SK-N-SH treated with all-trans-retinoic acid at 6 μM for 48 hours (cell line): ENCODE measurements at regions not wholly inside any gene's neighbourhood (a gene's known extent, or its start where the extent isn't known, plus 50 kb on each side); places are given as distances from the start of the nearest gene placed in this dataset.

Experiments
- ATAC-seq: fragments of 200-7000 bp; cut with Tn5 transposase; 3 replicates; pipeline ENCODE4 v1.9.1; 2020; ENCODE audit warnings: mild to moderate bottlenecking, moderate library complexity
- ARNTL ChIP-seq: fragments of 450-650 bp; formaldehyde crosslinking; IDR thresholded peaks from 2 replicates; pipeline ENCODE4 v1.5.0; 2020; ENCODE audit warnings: low read depth, mild to moderate bottlenecking, moderate library complexity, borderline replicate concordance
- BACH2 ChIP-seq: fragments of 250-450 bp; sonication (Bioruptor Pico); IDR thresholded peaks from 2 replicates; pipeline ENCODE4 v1.9.0; 2021; ENCODE audit warnings: mild to moderate bottlenecking, borderline replicate concordance
- CSDC2 ChIP-seq: fragments of 250-450 bp; sonication (Bioruptor Pico); IDR thresholded peaks from 2 replicates; pipeline ENCODE4 v1.5.0; 2020; ENCODE audit warnings: mild to moderate bottlenecking, moderate library complexity
- ESRRG ChIP-seq: fragments of 250-450 bp; sonication (Bioruptor Pico); IDR thresholded peaks from 2 replicates; pipeline ENCODE4 v1.6.1; 2021; ENCODE audit warnings: mild to moderate bottlenecking
- GLIS3 ChIP-seq: fragments of 250-450 bp; sonication (Bioruptor Pico); IDR thresholded peaks from 2 replicates; pipeline ENCODE4 v1.5.0; 2020; ENCODE audit warnings: mild to moderate bottlenecking, moderate library complexity
- ISL1 ChIP-seq: fragments of 250-450 bp; sonication (Bioruptor Pico); IDR thresholded peaks from 2 replicates; pipeline ENCODE4 v2.1.2; 2022; ENCODE audit warnings: mild to moderate bottlenecking, moderate library complexity
- OSR1 ChIP-seq: fragments of 250-450 bp; sonication (Bioruptor Pico); IDR thresholded peaks from 2 replicates; pipeline ENCODE4 v1.8.0; 2022; ENCODE audit warnings: moderate library complexity, mild to moderate bottlenecking, inconsistent platforms
- PPARA ChIP-seq: fragments of 250-450 bp; sonication (Bioruptor Pico); IDR thresholded peaks from 2 replicates; pipeline ENCODE4 v1.5.0; 2020; ENCODE audit warnings: mild to moderate bottlenecking, borderline replicate concordance
- RARB ChIP-seq: fragments of 250-450 bp; sonication (Bioruptor Pico); IDR thresholded peaks from 2 replicates; pipeline ENCODE4 v1.8.0; 2021; ENCODE audit warnings: mild to moderate bottlenecking, moderate library complexity
- SNAI2 ChIP-seq: fragments of 250-450 bp; sonication (Bioruptor Pico); IDR thresholded peaks from 2 replicates; pipeline ENCODE4 v1.5.0; 2020; ENCODE audit warnings: mild to moderate bottlenecking, moderate library complexity
- TOX ChIP-seq: fragments of 250-450 bp; sonication (Bioruptor Pico); IDR thresholded peaks from 2 replicates; pipeline ENCODE4 v1.8.0; 2021; ENCODE audit warnings: mild to moderate bottlenecking, moderate library complexity, borderline replicate concordance
- ZC3H10 ChIP-seq: fragments of 250-450 bp; sonication (Bioruptor Pico); IDR thresholded peaks from 2 replicates; pipeline ENCODE4 v1.5.1; 2021; ENCODE audit warnings: mild to moderate bottlenecking, moderate library complexity
- ZFP3 ChIP-seq: fragments of 250-450 bp; sonication (Bioruptor Pico); IDR thresholded peaks from 2 replicates; pipeline ENCODE4 v1.5.0; 2020; ENCODE audit warnings: mild to moderate bottlenecking, moderate library complexity
- ZNF565 ChIP-seq: fragments of 450-650 bp; formaldehyde crosslinking; conservative IDR thresholded peaks from 2 replicates; pipeline ENCODE4 v1.5.0; 2020; ENCODE audit warnings: low read depth, mild to moderate bottlenecking, moderate library complexity
- ZNF70 ChIP-seq: fragments of 450-650 bp; formaldehyde crosslinking; IDR thresholded peaks from 2 replicates; pipeline ENCODE4 v1.5.0; 2020; ENCODE audit warnings: mild to moderate bottlenecking, moderate library complexity
- ZNF8 ChIP-seq: fragments of 450-650 bp; formaldehyde crosslinking; IDR thresholded peaks from 2 replicates; pipeline ENCODE4 v1.5.0; 2020; ENCODE audit warnings: mild to moderate bottlenecking, moderate library complexity
- TF ChIP-seq, protein P1 (sequence below): fragments of 250-450 bp; sonication (Bioruptor Pico); IDR thresholded peaks from 2 replicates; pipeline ENCODE4 v1.8.0; 2020; ENCODE audit warnings: mild to moderate bottlenecking, moderate library complexity, borderline replicate concordance
- TF ChIP-seq, protein P2 (sequence below): fragments of 250-450 bp; sonication (Bioruptor Pico); IDR thresholded peaks from 2 replicates; pipeline ENCODE4 v1.5.1; 2021; ENCODE audit warnings: mild to moderate bottlenecking, moderate library complexity
- TF ChIP-seq, protein P3 (sequence below): fragments of 250-450 bp; sonication (Bioruptor Pico); IDR thresholded peaks from 2 replicates; pipeline ENCODE4 v1.8.0; 2021; ENCODE audit warnings: low read depth, mild to moderate bottlenecking, moderate library complexity, borderline replicate concordance

DNA sequence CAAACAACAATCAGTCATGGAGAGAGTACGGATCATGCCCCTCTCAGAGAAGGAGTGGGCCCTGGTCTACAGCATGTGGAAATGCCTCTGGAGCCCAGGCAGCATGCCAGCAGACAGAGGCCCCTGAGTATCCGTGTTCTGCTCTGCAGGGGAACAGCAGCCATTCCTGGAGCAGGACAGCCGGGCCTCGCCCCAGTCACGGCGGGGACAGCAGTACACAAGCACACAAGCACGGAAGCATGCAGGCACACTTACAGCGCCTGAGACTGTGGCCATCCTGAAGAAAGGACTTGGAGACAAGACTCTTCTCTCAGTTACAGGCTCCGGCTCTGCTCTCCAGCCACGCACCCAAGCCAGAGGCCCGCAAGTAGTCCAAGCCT is 102.6 kb upstream of the ALDH1B1 start:
- no peak for TF ChIP-seq RARB (CRISPR knock-in tag)
- TF ChIP-seq, protein P1, sequence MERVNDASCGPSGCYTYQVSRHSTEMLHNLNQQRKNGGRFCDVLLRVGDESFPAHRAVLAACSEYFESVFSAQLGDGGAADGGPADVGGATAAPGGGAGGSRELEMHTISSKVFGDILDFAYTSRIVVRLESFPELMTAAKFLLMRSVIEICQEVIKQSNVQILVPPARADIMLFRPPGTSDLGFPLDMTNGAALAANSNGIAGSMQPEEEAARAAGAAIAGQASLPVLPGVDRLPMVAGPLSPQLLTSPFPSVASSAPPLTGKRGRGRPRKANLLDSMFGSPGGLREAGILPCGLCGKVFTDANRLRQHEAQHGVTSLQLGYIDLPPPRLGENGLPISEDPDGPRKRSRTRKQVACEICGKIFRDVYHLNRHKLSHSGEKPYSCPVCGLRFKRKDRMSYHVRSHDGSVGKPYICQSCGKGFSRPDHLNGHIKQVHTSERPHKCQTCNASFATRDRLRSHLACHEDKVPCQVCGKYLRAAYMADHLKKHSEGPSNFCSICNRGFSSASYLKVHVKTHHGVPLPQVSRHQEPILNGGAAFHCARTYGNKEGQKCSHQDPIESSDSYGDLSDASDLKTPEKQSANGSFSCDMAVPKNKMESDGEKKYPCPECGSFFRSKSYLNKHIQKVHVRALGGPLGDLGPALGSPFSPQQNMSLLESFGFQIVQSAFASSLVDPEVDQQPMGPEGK (CRISPR knock-in tag): no peak
- no peak for TF ChIP-seq ESRRG (CRISPR knock-in tag)
- no peak for TF ChIP-seq OSR1
- TF ChIP-seq ZFP3 (CRISPR knock-in tag): no peak
- TF ChIP-seq ZNF565 (CRISPR knock-in tag): no peak
- no peak for TF ChIP-seq ZC3H10
- no peak for TF ChIP-seq ZNF8 (CRISPR knock-in tag)
- TF ChIP-seq, protein P2, sequence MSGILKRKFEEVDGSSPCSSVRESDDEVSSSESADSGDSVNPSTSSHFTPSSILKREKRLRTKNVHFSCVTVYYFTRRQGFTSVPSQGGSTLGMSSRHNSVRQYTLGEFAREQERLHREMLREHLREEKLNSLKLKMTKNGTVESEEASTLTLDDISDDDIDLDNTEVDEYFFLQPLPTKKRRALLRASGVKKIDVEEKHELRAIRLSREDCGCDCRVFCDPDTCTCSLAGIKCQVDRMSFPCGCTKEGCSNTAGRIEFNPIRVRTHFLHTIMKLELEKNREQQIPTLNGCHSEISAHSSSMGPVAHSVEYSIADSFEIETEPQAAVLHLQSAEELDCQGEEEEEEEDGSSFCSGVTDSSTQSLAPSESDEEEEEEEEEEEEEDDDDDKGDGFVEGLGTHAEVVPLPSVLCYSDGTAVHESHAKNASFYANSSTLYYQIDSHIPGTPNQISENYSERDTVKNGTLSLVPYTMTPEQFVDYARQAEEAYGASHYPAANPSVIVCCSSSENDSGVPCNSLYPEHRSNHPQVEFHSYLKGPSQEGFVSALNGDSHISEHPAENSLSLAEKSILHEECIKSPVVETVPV (CRISPR knock-in tag): no peak
- TF ChIP-seq, protein P3, sequence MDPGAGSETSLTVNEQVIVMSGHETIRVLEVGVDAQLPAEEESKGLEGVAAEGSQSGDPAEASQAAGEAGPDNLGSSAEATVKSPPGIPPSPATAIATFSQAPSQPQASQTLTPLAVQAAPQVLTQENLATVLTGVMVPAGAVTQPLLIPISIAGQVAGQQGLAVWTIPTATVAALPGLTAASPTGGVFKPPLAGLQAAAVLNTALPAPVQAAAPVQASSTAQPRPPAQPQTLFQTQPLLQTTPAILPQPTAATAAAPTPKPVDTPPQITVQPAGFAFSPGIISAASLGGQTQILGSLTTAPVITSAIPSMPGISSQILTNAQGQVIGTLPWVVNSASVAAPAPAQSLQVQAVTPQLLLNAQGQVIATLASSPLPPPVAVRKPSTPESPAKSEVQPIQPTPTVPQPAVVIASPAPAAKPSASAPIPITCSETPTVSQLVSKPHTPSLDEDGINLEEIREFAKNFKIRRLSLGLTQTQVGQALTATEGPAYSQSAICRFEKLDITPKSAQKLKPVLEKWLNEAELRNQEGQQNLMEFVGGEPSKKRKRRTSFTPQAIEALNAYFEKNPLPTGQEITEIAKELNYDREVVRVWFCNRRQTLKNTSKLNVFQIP: no peak
- TF ChIP-seq PPARA: no peak
- no peak for TF ChIP-seq SNAI2 (CRISPR knock-in tag)
- ATAC-seq: no peak

DNA sequence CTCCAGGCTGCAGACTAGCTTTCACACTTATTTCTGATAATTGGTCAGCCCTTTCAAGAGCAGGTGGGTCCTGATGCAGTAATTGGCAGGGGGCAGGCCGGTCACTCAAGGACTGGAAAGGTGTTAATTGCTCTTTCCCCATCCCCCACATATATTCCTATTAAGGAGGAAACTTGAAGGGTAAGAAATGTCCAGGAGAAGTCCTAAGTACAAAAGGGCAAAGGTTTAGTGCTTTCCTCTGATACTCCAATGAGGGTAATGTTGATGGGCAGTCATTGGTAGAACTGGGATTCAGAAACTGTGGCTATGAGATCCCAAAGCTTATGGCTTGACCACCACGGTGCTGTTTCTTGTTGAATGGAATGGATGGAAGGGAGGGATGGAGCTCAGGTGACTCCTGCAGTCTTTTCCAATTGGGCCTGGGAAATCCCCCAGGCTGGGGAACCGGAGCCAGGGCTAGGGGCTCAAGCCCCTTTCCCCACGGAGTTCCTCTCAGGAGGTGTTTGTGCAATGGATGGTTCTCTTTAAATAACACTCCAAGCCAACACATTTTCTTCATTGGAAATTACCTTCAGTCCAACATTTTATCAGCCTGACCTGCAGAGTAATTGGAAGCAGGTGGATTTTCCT is 103.2 kb upstream of the ALDH1B1 start:
- no peak for TF ChIP-seq ZNF70 (CRISPR knock-in tag)
- no peak for TF ChIP-seq ZFP3 (CRISPR knock-in tag)
- TF ChIP-seq, all 23 proteins: peak for 0
- ATAC-seq: no peak

DNA sequence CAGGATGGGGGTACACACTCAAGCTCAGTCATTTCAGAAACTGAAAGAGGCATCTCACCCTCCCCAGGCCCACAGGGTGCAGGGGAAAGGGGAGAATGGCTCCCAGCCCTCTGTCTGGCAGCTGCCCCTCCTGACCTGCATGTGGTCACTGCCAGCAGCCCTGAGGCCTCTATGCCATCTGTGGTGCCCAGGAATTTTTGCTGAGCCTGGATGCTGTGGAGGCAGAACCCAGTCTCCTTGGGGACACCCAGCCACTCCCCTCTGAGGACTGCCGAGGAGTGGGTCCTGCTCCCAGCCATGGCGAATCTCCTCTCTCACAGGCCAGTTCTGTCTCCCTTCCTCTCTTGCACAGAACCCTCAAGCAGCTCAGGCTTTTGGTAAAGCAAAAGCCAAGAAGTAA is 104.0 kb upstream of the ALDH1B1 start:
- TF ChIP-seq CSDC2 (CRISPR knock-in tag): no peak
- no peak for TF ChIP-seq RARB (CRISPR knock-in tag)
- TF ChIP-seq, protein P3: no peak
- no peak for TF ChIP-seq ZC3H10
- TF ChIP-seq, protein P1 (CRISPR knock-in tag): no peak
- TF ChIP-seq ARNTL (CRISPR knock-in tag): no peak
- no peak for TF ChIP-seq TOX
- TF ChIP-seq ZNF8 (CRISPR knock-in tag): no peak
- TF ChIP-seq BACH2 (CRISPR knock-in tag): no peak
- no peak for TF ChIP-seq SNAI2 (CRISPR knock-in tag)
- TF ChIP-seq ISL1: no peak
- no peak for TF ChIP-seq GLIS3
- ATAC-seq: no peak

DNA sequence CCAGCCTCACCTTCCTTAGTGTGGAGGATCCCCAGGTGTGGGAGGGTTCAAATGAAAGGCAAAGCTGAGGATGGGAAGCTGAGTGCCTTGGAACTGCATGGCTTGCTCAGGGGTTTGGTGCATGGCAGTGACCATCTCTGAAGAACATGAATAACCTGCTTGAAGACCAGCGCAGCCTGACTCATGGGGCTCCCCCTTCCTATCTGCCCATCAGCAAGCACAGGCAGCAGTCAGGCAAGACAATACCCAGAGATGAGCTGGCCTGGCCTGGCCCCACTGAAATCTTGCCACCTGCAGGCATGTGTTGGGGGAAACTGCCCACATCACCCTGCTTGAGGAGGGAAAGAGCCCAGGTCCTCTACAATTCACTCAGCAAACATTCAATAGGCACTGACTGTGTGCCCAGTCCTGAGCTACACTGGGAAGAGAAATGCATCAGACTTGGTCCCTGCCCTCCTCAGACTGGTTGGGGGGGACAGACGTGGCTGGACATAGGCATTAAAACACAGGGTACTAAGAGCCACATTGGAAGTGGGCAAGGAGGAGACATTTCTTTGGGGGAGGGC is 105.0 kb upstream of the ALDH1B1 start:
- ATAC-seq: no peak
- no peak for TF ChIP-seq BACH2 (CRISPR knock-in tag)
